ENCODE measurements at regions not wholly inside any gene's neighbourhood (a gene's known extent, or its start where the extent isn't known, plus 50 kb on each side); places are given as distances from the start of the nearest gene placed in this dataset.
A peak's percentile ranks its signal among the peaks of the same experiment; 100 is the strongest.

- H3K4me3 ChIP-seq (ENCODE audit: low read depth, low read length), result no peak overlapping the region
- no peak for DNase-seq (ENCODE audit: low read depth)
- in situ Hi-C loops (cut with HindIII; ENCODE audit: low sequenced_read_pairs), result no loop called here
- TF ChIP-seq CTCF (IDR thresholded peaks at IDR 0.05; ENCODE audit: low read depth, low read length, missing control alignments), result no peak
Observed at GRCh38 chr4:54418468-54418867, 189.4 kb downstream of the PDGFRA start.

- DNase-seq (ENCODE audit: low read depth), result no peak
- no peak overlapping the region for H3K4me3 ChIP-seq (ENCODE audit: low read depth, low read length)
- in situ Hi-C loops (cut with HindIII; ENCODE audit: low sequenced_read_pairs), result loop anchor here (5.0 kb wide), 2 partner anchors 44 to 91 kb away; no protein-coding TSS in a partner anchor
- no peak for TF ChIP-seq CTCF (IDR thresholded peaks at IDR 0.05; ENCODE audit: low read depth, low read length, missing control alignments)
Observed at GRCh38 chr4:54423066-54423465, 194.0 kb downstream of the PDGFRA start.

- H3K4me3 ChIP-seq (ENCODE audit: low read depth, low read length), result no peak overlapping the region
- in situ Hi-C loops (cut with HindIII; ENCODE audit: low sequenced_read_pairs), result no loop called here
Observed at GRCh38 chr4:54427826-54428225, 198.7 kb downstream of the PDGFRA start.

GRCh38 chr4:54428940-54429339 is 199.8 kb downstream of the PDGFRA start:
- DNase-seq (ENCODE audit: low read depth), result no peak
- no peak for TF ChIP-seq CTCF (IDR thresholded peaks at IDR 0.05; ENCODE audit: low read depth, low read length, missing control alignments)
- in situ Hi-C loops (cut with HindIII; ENCODE audit: low sequenced_read_pairs), result no loop called here
- no peak overlapping the region for H3K4me3 ChIP-seq (ENCODE audit: low read depth, low read length)

More at GRCh38 chr4:54427826-54428225, 198.7 kb downstream of the PDGFRA start:
- no peak for TF ChIP-seq CTCF (IDR thresholded peaks at IDR 0.05; ENCODE audit: low read depth, low read length, missing control alignments)
- no peak for DNase-seq (ENCODE audit: low read depth)

GRCh38 chr4:54433686-54434085 is 204.6 kb downstream of the PDGFRA start:
- H3K4me3 ChIP-seq (ENCODE audit: low read depth, low read length), result no peak overlapping the region
- peak; percentile 34 for TF ChIP-seq CTCF (IDR thresholded peaks at IDR 0.05; ENCODE audit: low read depth, low read length, missing control alignments)
- in situ Hi-C loops (cut with HindIII; ENCODE audit: low sequenced_read_pairs), result no loop called here
- DNase-seq (ENCODE audit: low read depth), result no peak

GRCh38 chr4:54439831-54440243 is 210.7 kb downstream of the PDGFRA start:
- H3K4me3 ChIP-seq (ENCODE audit: low read depth, low read length), result no peak overlapping the region
- in situ Hi-C loops (cut with HindIII; ENCODE audit: low sequenced_read_pairs), result no loop called here
- no peak for TF ChIP-seq CTCF (IDR thresholded peaks at IDR 0.05; ENCODE audit: low read depth, low read length, missing control alignments)
- DNase-seq (ENCODE audit: low read depth), result no peak
